ENCODE measurements at regions not wholly inside any gene's neighbourhood (a gene's known extent, or its start where the extent isn't known, plus 50 kb on each side); places are given as distances from the start of the nearest gene placed in this dataset.

GRCh38 chr18:77995593-77995992 is 745.9 kb downstream of the GALR1 start:
- no peak overlapping the region for H3K4me3 ChIP-seq
- no peaks in the 10 kb centered on the region for H3K27me3 ChIP-seq
- peaks cover 0 to 8% of the 10 kb centered on the region in 2 donors for H3K9me3 ChIP-seq
- no peaks in the 10 kb centered on the region for H3K4me1 ChIP-seq
- H3K36me3 ChIP-seq: no peaks in the 10 kb centered on the region
- H3K27ac ChIP-seq: no peak overlapping the region
- no peak for DNase-seq (ENCODE audit: low spot score in 2 of 2)
- intact Hi-C loops (cut with DNase I; ENCODE audit: low total_unique reads): no loop called here
- TF ChIP-seq, protein P1, sequence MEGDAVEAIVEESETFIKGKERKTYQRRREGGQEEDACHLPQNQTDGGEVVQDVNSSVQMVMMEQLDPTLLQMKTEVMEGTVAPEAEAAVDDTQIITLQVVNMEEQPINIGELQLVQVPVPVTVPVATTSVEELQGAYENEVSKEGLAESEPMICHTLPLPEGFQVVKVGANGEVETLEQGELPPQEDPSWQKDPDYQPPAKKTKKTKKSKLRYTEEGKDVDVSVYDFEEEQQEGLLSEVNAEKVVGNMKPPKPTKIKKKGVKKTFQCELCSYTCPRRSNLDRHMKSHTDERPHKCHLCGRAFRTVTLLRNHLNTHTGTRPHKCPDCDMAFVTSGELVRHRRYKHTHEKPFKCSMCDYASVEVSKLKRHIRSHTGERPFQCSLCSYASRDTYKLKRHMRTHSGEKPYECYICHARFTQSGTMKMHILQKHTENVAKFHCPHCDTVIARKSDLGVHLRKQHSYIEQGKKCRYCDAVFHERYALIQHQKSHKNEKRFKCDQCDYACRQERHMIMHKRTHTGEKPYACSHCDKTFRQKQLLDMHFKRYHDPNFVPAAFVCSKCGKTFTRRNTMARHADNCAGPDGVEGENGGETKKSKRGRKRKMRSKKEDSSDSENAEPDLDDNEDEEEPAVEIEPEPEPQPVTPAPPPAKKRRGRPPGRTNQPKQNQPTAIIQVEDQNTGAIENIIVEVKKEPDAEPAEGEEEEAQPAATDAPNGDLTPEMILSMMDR (IDR thresholded peaks at IDR 0.05): no peak
- no peak for TF ChIP-seq POLR2AphosphoS5 (IDR thresholded peaks at IDR 0.05)
- TF ChIP-seq POLR2A (IDR thresholded peaks at IDR 0.05): no peak

- TF ChIP-seq POLR2AphosphoS5 (IDR thresholded peaks at IDR 0.05) (no peak), POLR2A (IDR thresholded peaks at IDR 0.05) (no peak)
- TF ChIP-seq, protein P1 (IDR thresholded peaks at IDR 0.05): no peak
- Histone ChIP-seq H3K36me3 (no peaks in the 10 kb centered on the region), H3K27ac (no peak overlapping the region), H3K4me3 (no peak overlapping the region), H3K4me1 (no peaks in the 10 kb centered on the region), H3K27me3 (no peaks in the 10 kb centered on the region), H3K9me3 (peaks cover 0 to 19% of the 10 kb centered on the region in 2 donors)
- DNase-seq (ENCODE audit: low spot score in 2 of 2): no peak
- intact Hi-C loops (cut with DNase I; ENCODE audit: low total_unique reads): no loop called here
Observed at GRCh38 chr18:77996737-77997136, 747.1 kb downstream of the GALR1 start.

DNA sequence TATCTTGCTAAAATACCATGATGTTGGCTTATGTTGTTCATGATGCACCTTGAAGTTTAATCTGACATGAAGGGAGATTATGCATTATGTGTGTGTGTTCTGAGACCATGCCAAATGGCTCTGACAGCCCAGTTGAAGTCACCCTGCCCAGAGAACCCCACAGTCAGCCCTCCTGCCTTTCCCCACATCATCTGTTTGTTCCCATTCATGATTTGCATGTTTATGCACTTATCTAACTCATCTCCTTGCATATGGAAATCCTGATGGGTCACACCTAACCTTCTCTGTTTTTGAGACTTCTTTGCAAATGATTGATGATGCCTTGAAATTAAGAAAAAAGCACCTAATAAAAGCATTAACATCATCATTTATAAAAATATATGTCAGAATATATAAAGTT is 752.2 kb downstream of the GALR1 start:
- H3K27me3 ChIP-seq: peaks cover 0 to 5% of the 10 kb centered on the region in 2 donors
- no peak overlapping the region for H3K4me3 ChIP-seq
- H3K9me3 ChIP-seq: peaks cover 0 to 20% of the 10 kb centered on the region in 2 donors
- no peaks in the 10 kb centered on the region for H3K36me3 ChIP-seq
- intact Hi-C loops (cut with DNase I; ENCODE audit: low total_unique reads): no loop called here
- H3K4me1 ChIP-seq: no peaks in the 10 kb centered on the region
- H3K27ac ChIP-seq: no peak overlapping the region
- no peak for TF ChIP-seq POLR2AphosphoS5 (IDR thresholded peaks at IDR 0.05)
- TF ChIP-seq POLR2A (IDR thresholded peaks at IDR 0.05): no peak
- TF ChIP-seq, protein P1 (IDR thresholded peaks at IDR 0.05): no peak
- DNase-seq (ENCODE audit: low spot score in 2 of 2): no peak

DNA sequence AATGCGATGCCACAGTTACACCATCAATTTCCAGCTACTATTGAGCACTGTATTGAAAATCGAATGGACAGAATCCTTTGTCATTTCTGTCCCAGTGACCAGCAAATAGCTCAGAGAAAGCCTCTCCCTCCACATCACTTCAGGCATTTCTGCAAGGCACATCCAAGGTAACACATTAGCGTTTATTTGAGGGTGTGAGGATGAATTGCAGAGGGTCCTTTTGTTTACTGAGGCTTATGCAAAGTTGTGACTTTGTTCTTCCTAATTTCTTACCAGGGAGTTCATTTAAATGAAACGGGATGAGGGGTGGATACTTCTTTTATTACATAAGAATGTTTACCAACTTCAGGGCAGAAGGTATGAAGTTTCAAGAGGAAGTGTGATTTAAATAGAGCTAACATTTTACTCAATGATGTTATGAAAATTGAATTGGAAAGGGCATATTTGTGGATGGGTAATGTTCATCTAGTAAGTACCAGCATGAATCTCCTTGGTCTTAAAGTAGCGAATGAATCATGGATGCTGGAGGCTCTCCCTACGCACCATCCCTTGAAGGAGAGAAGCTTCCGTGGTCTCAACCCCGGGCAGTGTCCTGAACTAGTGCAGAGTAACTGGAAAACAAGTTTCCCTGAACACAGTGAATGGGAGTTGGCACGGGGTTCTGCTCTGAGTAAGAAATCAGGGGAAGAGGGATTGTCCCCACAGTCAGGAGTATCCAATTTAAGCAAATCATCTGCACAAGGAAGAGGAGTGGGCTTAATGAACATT is 756.5 kb downstream of the GALR1 start:
- Histone ChIP-seq H3K4me1 (no peaks in the 10 kb centered on the region), H3K36me3 (no peaks in the 10 kb centered on the region), H3K4me3 (no peak overlapping the region), H3K9me3 (peaks cover 0 to 6% of the 10 kb centered on the region in 2 donors), H3K27me3 (peaks cover 0 to 5% of the 10 kb centered on the region in 2 donors), H3K27ac (no peak overlapping the region)
- no peak for DNase-seq (ENCODE audit: low spot score in 2 of 2)
- intact Hi-C loops (cut with DNase I; ENCODE audit: low total_unique reads): no loop called here
- TF ChIP-seq POLR2AphosphoS5 (IDR thresholded peaks at IDR 0.05) (no peak), POLR2A (IDR thresholded peaks at IDR 0.05) (no peak)
- TF ChIP-seq, protein P1 (IDR thresholded peaks at IDR 0.05): no peak

DNA sequence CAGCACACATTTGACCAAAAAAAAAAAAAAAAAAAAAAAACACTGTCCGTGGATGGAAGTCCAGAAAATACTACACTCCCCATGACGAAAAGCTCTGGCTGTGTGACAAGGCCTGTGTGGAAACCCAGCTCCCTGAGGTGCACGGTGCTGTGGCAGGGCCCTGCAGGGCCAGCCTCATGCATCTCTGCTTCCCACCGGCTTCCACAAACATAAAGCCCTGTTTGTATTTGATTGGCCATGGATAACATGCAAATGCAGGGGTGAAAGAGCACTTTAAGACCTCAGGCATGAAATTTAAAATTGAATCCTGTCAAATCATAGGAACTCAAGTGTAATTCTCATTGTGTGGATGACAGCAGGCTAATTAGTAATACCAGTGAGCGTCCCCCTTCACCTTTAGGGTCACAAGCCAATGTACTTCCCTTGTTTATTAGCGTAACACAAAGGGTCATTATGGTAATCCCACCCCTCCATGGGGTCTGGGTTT is 757.2 kb downstream of the GALR1 start:
- intact Hi-C loops (cut with DNase I; ENCODE audit: low total_unique reads): no loop called here
- Histone ChIP-seq H3K36me3 (no peaks in the 10 kb centered on the region), H3K4me1 (no peaks in the 10 kb centered on the region), H3K4me3 (no peak overlapping the region), H3K27me3 (peaks cover 0 to 5% of the 10 kb centered on the region in 2 donors), H3K27ac (no peak overlapping the region), H3K9me3 (no peaks in the 10 kb centered on the region)
- DNase-seq (ENCODE audit: low spot score in 2 of 2): no peak
- TF ChIP-seq, protein P1 (IDR thresholded peaks at IDR 0.05): no peak
- no peak for TF ChIP-seq POLR2A (IDR thresholded peaks at IDR 0.05)
- TF ChIP-seq POLR2AphosphoS5 (IDR thresholded peaks at IDR 0.05): no peak
